ENCODE measurements at regions not wholly inside any gene's neighbourhood (a gene's known extent, or its start where the extent isn't known, plus 50 kb on each side); places are given as distances from the start of the nearest gene placed in this dataset.

DNA sequence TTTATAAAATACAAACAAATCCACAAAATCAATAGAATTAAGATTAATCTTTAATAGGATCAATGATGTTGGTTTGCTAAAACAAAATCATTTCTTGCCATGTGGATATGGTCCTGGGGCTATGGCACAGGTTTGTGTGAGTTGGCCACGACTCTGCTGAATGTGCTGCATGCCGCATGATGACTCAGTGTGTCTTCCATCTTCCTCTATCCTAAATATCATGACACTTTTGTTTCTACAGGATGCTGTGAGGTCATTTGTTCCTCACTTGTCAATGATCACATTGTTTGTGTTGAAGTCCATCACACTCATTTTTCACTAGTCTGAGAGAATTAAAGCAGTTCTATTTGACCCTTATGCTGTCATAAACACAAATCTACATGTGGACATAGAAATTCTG, 167.2 kb upstream of the ZBED5 start:
- TF ChIP-seq, protein P1, sequence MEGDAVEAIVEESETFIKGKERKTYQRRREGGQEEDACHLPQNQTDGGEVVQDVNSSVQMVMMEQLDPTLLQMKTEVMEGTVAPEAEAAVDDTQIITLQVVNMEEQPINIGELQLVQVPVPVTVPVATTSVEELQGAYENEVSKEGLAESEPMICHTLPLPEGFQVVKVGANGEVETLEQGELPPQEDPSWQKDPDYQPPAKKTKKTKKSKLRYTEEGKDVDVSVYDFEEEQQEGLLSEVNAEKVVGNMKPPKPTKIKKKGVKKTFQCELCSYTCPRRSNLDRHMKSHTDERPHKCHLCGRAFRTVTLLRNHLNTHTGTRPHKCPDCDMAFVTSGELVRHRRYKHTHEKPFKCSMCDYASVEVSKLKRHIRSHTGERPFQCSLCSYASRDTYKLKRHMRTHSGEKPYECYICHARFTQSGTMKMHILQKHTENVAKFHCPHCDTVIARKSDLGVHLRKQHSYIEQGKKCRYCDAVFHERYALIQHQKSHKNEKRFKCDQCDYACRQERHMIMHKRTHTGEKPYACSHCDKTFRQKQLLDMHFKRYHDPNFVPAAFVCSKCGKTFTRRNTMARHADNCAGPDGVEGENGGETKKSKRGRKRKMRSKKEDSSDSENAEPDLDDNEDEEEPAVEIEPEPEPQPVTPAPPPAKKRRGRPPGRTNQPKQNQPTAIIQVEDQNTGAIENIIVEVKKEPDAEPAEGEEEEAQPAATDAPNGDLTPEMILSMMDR (conservative IDR thresholded peaks at IDR 0.05): no peak
- TF ChIP-seq EZH2 (IDR thresholded peaks at IDR 0.05; ENCODE audit: low read depth): no peak
